ENCODE measurements at regions not wholly inside any gene's neighbourhood (a gene's known extent, or its start where the extent isn't known, plus 50 kb on each side); places are given as distances from the start of the nearest gene placed in this dataset.

GRCh38 chr16:85176541-85177447 is 64.5 kb upstream of the CIBAR2 start:
- TF ChIP-seq POLR2A (IDR thresholded peaks at IDR 0.05): no peak
- TF ChIP-seq, protein P1, sequence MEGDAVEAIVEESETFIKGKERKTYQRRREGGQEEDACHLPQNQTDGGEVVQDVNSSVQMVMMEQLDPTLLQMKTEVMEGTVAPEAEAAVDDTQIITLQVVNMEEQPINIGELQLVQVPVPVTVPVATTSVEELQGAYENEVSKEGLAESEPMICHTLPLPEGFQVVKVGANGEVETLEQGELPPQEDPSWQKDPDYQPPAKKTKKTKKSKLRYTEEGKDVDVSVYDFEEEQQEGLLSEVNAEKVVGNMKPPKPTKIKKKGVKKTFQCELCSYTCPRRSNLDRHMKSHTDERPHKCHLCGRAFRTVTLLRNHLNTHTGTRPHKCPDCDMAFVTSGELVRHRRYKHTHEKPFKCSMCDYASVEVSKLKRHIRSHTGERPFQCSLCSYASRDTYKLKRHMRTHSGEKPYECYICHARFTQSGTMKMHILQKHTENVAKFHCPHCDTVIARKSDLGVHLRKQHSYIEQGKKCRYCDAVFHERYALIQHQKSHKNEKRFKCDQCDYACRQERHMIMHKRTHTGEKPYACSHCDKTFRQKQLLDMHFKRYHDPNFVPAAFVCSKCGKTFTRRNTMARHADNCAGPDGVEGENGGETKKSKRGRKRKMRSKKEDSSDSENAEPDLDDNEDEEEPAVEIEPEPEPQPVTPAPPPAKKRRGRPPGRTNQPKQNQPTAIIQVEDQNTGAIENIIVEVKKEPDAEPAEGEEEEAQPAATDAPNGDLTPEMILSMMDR (IDR thresholded peaks at IDR 0.05): no peak
